H1 (cell line): ENCODE measurements at regions not wholly inside any gene's neighbourhood (a gene's known extent, or its start where the extent isn't known, plus 50 kb on each side); places are given as distances from the start of the nearest gene placed in this dataset.

Experiments
- EZH2 ChIP-seq: fragments of 200-600 bp; sonication (generic); IDR thresholded peaks from 2 replicates; pipeline ENCODE4 v1.7.1; 2012; ENCODE audit warnings: low read depth, mild to moderate bottlenecking, moderate library complexity, low read length, inconsistent platforms; ENCODE audit not compliant: severe bottlenecking
- PHF8 ChIP-seq: fragments of 200-600 bp; sonication (generic); conservative IDR thresholded peaks from 2 replicates; pipeline ENCODE4 v1.7.1; 2012; ENCODE audit warnings: low read depth, mild to moderate bottlenecking, inconsistent platforms, low read length, moderate library complexity

- peak; percentile 20 for TF ChIP-seq EZH2
- TF ChIP-seq PHF8, result no peak
- TF ChIP-seq, all 59 proteins: peak for 2
Measured at GRCh38 chr6:41443616-41444525, 102.3 kb upstream of the FOXP4 start (continued).
